Endometrial microvascular endothelial cells (primary cell): ENCODE measurements at regions not wholly inside any gene's neighbourhood (a gene's known extent, or its start where the extent isn't known, plus 50 kb on each side); places are given as distances from the start of the nearest gene placed in this dataset.
"Not testable (repeated sequence)": the region's sequence is repeated elsewhere in the genome, so short reads cannot be mapped to it uniquely, and the experiment has no call there.

Experiments used
- in situ Hi-C: cut with HindIII; loops from 2 replicates; pipeline ENCODE4 v1.10.0; 2017; ENCODE audit warnings: low sequenced_read_pairs, low pct_unique_long_range_greater_than_20kb; ENCODE audit errors: inconsistent ontology term

- in situ Hi-C loops = no loop called here
Measured at GRCh38 chr5:165028356-165028755, 1522.9 kb downstream of the MAT2B start.

- in situ Hi-C loops = no loop called here
Measured at GRCh38 chr5:165029099-165029870, 1523.9 kb downstream of the MAT2B start.

- in situ Hi-C loops = no loop called here
Measured at GRCh38 chr5:165030971-165031370, 1525.6 kb downstream of the MAT2B start.

- in situ Hi-C loops = no loop called here
Measured at GRCh38 chr5:165031371-165031770, 1526.0 kb downstream of the MAT2B start.

- in situ Hi-C loops = no loop called here
Measured at GRCh38 chr5:165035520-165035919, 1530.1 kb downstream of the MAT2B start.

- in situ Hi-C loops = no loop called here
Measured at GRCh38 chr5:165039748-165040147, 1534.3 kb downstream of the MAT2B start.

DNA sequence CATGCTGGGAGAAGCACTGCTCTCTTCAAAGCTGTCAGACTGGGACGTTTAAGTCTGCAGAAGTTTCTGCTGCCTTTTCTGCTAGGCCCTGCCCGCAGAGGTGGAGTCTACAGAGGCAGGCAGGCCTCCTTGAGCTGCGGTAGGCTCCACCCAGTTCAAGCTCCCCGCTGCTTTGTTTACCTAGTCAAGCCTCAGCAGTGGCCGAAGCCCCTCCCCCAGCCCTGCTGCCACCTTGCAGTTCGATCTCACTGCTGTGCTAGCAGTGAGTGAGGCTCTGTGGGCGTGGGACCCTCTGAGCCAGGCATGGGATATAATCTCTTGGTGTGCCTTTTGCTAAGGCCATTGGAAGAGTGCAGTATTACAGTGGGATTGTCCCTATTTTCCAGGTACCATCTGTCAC, 1540.5 kb downstream of the MAT2B start:
- in situ Hi-C loops = not testable (repeated sequence)

DNA sequence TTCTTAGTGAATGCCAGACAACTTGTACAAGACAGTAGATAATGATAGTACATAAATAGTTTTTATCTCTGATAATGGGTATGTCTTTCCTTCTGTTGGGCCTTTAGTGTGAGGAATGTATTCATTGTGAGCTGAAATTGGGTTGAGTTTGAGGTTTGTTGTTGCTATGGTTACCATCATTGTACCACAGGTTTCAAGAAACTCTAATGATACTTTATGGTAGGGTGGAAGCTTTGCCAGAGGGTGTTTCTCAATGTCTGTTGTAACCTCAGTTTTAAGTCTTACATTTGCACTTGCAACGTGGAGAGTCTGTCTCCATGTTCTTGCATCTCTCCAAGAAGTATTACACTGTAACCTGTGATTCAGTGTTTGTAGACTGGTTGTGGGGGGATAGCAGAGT, 1550.1 kb downstream of the MAT2B start:
- in situ Hi-C loops = no loop called here

- in situ Hi-C loops = no loop called here
Measured at GRCh38 chr5:165057145-165057544, 1551.7 kb downstream of the MAT2B start.

DNA sequence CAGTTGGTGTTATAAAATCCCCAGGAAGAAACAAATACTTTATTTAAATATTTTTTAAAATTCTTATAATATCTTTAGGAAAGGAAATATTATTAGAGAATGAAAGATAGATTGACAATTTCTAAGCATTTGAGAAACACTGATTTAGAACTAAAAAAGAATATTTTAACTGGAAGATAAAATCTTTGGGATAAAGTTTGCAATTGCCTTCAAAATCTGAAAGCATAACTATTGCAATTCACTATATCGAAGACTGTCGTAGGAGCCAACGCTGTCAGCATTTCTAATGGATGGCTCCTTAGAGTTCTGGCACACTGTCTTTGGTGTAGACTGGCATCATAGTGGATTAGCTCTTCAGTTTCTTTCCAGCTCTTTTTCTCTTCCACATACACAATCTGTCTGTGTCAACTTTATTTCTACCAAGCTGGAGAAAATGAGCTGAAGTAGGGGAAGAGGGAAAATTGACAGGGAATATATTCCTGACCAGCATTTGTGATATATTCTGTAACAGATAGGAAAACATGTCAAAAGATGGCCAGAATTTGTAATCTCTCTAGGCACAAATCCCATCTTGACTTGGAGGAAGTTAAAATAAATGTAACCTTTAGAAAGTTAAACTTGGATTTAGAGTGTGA, 1561.4 kb downstream of the MAT2B start:
- in situ Hi-C loops = no loop called here

DNA sequence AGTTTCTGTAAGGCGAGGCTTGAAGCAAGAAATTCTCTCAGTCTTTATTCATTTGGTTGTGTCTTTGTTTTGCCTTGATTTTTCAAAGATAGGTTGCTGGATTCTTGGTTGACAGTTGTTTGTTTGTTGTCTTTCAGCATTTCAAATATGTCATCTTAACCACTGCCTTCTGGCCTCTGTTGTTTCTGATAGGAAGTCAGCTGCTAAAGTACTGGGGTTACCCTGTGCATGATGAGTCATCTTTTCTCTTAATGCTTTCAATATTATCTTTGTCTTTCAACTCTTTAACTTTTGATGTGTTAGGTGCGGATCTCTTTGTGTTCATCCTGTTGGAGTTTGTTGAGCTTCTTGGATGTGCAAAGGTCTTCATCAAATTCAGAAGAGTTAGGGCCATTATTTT, 1571.3 kb downstream of the MAT2B start:
- in situ Hi-C loops = no loop called here

DNA sequence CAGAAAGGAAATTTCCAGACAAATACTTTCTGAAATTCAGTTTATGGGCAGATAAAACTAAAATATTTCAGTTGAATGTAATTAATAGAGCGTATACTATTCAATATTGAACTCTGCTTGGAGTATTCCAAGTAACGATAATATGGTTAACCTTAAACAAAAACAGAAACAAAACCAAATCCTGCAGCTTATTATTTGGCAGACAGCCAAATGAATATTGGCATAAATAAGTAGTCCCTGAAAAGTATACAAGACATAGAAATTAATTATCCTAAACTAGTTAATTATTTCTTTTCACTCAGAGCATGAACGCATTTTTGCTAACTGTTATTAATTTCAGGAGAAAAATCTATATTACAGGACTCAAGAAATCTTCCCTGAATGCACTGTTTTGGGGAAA, 1574.0 kb downstream of the MAT2B start:
- in situ Hi-C loops = no loop called here

DNA sequence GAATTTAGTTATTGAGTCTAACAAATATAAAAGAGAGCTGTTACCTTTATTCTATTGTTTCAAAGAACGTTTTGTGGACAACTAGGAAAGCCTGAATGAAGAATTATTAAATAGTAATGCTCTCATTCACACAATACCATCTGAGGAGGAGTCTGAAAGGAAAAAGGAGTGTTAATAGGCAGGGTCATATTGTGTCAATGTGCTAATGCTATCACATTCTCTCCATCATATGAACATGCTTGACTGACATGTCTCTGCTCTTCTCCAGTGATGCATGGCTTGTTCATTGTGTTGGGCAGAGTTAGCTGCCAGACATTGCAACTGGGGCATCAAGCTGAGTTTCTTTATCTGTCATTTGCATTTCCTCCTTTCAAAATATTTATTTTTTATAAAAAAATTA, 1578.0 kb downstream of the MAT2B start:
- in situ Hi-C loops = no loop called here

GRCh38 chr5:165086465-165086864, 1581.0 kb downstream of the MAT2B start:
- in situ Hi-C loops = no loop called here

GRCh38 chr5:165094782-165095181, 1589.4 kb downstream of the MAT2B start:
- in situ Hi-C loops = no loop called here

DNA sequence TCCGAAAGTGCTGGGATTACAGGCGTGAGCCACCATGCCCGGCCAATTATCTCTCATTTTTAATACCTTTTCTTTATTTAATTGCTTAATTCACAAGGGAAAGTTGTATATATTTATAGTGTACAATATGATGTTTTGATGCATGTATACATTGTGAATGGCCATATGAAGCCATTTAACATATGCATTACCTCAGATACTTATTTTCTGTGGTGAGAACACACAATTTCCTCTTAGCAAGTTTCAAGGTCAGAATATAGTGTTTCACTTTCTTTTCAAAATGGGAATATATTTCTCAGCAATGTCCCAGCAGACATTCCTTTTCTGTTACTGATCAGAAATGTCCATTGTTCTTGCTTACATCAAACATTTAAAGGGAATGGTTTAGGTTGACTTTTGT, 1596.3 kb downstream of the MAT2B start:
- in situ Hi-C loops = no loop called here

DNA sequence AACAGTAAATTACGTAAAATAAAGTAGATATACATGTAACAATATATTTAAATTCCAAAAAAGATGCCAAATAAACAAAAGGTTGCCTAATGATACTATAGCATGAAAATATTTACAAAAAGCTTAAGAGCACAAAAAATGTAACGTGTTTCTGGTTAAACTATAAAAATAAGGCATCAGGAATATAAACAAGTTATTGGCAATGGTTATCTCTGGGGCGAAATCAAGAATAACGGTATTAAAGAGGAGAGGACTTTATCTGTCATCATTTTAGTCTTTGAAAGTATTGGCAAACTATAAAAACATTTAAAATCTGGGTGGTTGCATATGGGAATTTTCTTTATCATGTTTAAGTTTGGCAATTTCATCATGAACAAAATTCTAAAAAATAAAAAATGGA, 1599.2 kb downstream of the MAT2B start:
- in situ Hi-C loops = no loop called here

DNA sequence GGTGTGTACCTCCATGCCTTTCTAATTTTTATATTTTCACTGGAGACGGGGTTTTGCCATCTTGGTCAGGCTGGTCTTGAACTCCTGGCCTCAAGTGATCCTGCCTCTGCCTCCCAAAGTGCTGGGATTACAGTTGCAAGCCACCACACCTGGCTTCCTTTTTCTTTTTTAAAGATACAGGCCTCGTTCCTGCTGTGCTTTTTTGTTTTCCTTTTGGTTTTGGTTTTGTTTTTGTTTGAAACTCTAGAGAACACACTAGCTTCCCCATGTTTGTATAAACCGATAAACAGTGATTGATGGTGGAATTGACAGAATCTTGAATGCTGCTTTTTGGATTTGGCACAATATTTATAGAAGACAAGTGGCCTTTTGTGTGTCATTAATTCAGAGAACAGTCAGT, 1603.4 kb downstream of the MAT2B start:
- in situ Hi-C loops = no loop called here

- in situ Hi-C loops = no loop called here
Measured at GRCh38 chr5:165119175-165119574, 1613.8 kb downstream of the MAT2B start.

- in situ Hi-C loops = no loop called here
Measured at GRCh38 chr5:165126598-165126997, 1621.2 kb downstream of the MAT2B start.

DNA sequence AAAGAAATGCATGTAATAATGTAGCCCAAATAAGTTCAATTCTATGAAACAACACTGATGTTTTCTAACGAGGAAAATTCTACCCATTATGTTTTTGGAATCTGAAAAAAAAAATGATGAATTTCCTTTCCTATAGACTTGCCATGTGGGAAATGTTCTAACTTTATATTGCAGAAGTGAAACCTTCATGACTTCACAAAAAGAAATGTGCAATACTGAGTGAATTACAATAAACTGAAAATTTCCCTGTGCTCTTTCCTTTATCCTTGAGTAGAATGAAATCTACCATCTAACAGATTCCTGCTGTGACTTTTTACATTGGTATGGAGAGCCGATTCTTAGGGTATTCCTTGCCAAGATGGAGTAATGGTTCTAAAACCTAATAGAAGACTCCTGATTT, 1622.5 kb downstream of the MAT2B start:
- in situ Hi-C loops = no loop called here
